Stimulated activated CD8-positive, alpha-beta memory T cell treated with anti-CD3 and anti-CD28 coated beads, Interleukin-7, amount 100 ng/mL, for 24 hours (primary cell): ENCODE measurements at regions not wholly inside any gene's neighbourhood (a gene's known extent, or its start where the extent isn't known, plus 50 kb on each side); places are given as distances from the start of the nearest gene placed in this dataset.

Experiments used
- DNase-seq: peaks from one replicate; pipeline ENCODE4 v3.0.0-alpha.2; 2020; ENCODE audit warnings: low read depth

DNA sequence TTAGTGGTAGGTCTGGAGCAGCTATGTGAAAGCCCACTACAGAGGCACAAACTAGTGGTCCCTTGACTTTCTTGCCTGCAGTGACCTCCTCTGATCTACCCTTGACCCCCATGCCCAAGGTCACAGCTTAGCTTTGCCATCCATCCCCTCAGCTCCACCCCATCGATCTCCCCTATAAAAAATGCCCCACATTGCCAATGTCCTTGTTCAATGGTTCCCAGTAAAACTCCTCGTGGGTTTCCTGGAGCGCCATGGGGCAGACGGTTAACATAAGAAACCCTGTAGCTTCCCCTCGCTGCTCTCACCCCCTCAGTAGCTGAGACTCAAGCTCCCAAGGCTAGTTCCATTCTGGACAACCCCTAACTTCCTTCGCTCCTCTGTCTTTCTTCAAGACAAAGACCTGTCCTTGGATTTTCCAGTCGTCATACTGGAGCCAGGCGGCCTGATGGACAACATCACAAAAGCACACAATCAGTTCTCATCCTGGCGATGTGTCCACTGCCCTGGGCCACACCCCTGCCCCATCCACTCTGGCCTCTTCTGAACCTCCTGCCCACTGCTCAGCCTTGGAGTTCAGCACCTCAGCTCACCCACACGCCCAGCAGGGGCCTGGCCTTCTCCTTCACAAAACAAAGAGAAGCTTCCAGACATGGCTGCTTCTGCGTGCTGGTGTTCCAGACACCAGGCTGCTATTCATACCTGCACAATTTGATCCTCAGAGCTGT, 1429.3 kb downstream of the BRD1 start:
- no peak for DNase-seq

DNA sequence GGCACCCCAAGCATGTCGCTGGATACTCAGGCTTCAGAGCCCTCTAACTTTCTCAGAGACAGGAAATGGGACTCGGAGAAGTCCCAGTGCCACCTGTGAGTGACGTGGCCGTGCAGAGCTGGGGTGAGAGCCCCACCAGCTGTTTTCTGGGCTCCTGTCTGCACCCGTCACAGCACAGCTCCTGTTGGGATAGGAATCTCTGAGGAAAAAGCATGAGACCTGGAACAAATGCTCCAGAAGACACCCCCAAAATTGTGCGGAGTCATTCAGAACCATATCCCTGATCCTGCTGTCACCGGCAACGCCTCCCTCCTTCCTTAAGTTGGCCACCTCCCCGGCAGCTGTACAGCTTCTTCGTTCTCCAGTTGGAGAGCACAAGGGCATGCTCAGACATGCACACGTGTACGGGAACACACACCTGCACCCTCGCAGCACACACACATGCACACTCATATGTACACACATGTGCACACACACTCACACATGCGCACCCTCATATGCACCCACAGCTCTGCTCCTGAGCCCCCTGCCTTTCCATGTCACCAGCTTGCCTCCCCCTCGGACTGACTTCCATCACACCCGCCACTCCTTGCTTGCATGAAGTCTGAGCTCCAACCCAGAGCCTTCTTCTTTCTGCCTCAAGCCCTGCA, 1430.0 kb downstream of the BRD1 start:
- no peak for DNase-seq

DNA sequence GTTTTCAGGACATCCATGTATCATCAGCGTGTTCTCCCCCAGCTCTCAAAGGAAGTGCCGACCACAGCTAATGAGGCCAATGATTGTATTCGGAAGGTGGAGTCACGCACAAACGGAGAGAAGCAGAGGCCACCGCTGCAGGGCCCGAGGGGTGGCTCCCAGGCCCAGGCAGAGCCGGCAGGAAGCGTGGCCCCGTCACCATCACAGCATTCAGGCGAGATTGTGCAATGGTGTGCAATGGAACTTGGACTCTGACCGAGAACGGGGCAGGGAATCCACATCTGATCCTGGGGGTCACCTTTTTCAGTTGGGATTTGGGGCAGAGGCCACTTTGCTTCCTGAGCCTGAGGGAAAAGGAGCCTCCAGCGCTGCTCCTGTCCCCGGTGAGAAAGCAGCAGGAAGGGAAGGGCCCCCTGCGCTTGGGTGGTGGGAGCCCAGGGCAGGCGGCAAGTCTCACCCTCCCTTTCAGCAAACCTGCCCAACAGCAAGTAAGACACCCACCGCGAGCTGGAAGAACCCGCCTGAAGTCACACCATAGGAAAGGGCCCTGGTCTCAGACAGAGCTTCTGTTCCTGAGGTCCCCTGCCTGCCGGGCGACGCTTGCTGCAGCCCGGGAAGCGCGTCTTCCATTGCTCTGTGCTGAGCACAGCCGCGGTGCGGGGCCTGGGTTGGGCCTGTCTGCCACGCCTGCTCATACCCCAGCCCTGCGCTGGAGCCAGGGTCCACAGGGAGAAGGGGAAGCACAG, 1430.7 kb downstream of the BRD1 start:
- DNase-seq: no peak

DNA sequence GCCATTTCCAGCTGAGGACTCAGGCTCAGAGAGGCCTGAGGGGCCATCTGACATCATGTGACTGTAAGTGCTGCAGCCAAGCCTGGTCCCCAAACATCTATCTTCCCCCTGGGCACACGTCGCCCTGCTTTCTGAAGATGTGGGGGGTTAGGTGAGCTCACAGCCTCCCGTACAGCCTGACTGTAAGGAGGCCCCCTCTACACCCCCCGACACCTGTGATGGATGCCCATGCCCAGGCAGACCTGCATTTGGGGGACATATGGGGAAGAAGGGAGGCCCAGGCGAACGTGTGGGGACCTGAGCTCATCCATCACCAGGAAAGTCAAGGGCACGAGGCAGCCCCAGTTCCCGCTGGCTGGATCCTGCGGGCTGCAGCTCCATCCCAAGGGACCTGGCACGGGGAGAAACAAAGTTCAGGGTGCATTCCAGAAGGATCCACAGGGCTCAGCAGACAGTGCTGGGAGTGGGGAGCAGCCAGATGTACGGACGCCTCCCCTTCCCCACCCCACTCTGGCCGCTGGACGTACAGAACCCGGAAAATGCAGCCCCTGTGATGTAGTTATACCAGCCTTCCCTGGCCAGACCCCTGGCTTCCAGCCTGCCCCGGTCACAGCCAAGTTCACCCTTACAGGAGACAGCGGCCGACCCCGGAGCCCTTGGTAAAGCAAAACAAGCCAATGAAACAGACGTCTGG, 1431.4 kb downstream of the BRD1 start:
- DNase-seq: no peak

DNA sequence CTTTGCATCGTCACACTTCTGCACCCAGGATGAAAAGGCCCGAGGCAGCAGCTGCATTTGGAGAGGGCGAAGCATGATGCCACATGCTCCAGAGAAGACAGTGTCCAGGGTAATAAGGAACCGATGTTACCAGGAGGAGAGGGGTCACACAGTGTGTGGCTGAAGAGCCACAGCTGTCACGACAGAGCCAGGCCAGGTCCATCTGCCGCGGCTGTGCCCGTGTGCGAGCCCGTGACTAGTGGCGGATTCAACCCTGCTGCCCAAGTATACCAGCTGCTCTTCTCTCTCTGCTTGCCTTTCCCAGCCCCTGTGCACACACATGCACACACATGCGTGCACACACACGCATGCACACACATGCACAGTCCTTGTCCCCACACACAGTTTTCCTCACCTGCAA, 1432.5 kb downstream of the BRD1 start:
- no peak for DNase-seq

DNA sequence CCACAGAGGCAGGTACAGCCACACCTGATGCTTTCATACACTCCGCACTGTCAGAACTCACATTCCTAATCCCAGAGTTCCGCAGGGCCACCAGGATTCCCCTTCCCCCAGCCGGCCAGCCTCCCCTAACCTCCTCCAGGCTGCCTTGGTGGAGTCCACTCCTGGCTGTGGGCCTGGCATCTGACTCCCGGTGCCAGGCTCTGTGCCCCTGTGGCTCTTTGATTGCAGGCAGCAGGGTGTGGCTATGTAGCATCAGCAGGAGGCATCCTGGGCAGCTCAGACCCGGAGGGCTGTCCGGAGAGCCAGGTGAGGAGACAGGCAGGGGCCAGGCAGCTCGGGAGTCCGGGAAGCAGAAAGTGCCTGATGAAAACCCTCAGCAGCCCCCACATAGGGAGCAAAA, 1432.9 kb downstream of the BRD1 start:
- no peak for DNase-seq

DNA sequence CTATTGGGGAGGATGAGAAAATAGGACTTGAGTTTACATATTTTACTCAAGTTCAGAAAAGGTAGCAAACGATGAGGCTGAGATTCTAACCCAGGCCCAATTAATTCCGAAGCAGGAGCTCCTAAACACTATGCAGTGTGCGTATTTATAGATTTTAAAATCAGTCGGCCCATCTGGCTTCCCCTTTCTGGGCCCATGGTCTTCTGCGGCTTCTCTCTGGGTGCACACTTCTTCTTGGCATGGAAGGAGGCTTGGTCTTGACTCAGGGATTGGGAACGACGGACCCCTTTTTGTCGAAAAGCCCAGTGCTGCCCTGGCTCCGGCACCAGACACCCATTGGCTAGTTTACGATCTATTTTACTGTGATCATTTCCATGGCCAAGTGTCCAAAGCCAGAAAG, 1433.8 kb downstream of the BRD1 start:
- no peak for DNase-seq

DNA sequence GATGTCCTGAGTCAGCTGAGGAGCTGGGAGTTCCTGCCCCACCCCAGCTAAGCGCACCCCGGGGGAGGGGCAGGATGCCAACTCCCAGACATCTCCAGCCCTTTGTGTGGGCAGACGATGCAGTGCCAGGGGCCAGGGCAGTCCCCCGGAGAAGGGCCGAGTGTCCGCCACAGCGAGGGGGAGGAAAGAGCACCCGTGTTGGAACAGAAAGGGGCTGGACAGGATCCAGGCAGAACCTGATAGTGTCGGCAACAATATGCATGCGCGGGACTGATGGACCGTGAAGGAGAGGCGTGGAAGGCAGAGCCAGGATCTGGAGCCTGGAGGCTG, 1434.7 kb downstream of the BRD1 start:
- DNase-seq: no peak

DNA sequence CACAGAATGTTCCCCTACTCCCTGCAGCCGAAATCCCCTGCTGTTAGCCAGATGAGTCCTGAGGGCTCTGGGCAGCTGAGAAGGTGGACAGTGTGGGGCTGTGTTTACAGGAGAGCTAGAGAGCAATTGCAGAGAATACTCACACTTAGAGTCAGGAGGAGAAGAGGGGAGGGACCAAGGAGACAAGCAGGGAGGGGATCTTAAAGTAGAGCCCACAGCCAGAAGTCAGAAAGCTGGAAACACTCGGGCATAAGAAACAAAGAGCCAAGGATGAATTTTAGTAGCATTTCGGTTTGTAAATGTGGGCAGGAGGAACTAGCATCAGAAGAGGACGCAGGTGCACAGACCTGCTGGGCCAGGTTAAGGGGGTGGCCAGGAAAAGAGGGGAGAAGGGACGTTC, 1435.9 kb downstream of the BRD1 start:
- DNase-seq: no peak

DNA sequence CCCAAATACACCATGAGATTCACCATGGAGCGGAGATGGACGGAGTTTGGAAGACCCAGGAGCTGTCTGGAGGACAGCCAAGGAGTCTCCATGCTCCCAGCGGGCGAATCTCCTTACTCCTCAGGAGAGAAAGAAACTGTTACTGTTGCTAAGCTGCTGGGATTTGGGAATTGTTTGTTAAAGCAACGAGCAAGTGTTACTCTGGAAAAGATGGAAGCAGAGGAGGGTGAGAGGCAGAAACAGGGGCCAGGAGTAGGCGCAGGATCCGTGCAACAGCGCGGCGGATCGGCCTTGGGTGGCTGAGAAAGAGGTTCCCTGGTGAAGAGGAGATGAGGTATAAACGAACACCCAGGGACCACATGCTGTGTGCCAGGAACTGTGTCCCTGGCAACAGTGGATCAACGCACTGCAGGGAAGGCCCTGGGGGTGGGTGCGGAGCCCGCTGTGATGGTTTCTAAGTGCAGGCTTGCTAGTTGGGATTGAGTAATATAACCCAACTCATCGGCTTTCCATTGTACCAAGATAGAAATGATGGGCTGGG, 1436.4 kb downstream of the BRD1 start:
- no peak for DNase-seq

DNA sequence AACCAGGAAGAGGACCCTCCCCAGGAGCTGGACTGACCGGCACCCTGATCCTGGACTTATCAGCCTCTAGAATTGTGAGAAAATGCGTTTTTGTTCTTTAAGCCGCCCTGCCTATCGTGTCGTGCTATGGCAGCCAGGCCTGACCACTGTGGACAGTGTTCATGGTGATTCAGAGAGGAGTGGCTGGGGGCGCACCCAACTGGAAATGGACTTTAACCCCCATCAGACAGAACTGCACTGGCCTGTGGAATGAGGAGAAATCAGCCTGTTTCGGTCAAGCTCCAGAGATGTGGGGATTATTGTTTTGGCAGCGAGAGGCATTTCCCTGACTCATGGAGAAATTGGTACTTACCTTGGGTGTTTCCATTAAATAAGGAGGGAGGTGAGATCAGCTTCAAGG, 1437.8 kb downstream of the BRD1 start:
- no peak for DNase-seq

DNA sequence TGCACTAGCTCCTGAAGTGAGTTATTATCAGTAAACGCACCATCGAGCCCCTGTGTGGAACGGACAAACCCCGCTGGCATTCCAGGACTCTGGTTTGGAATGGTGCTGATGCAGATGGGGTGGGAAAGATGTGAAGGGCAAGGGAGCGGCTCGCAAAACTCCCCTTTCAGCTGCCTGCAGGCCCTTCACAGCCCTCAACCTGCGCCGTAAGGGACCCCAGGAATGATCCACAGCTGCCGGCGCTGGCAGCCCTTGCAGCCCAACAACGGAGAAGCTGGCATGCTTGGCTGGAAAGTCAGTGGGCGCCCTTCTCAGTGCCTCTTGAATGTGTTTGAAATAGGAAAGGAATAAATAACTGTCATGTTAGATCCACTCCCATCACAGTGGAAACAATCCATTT, 1445.5 kb downstream of the BRD1 start:
- DNase-seq: no peak

DNA sequence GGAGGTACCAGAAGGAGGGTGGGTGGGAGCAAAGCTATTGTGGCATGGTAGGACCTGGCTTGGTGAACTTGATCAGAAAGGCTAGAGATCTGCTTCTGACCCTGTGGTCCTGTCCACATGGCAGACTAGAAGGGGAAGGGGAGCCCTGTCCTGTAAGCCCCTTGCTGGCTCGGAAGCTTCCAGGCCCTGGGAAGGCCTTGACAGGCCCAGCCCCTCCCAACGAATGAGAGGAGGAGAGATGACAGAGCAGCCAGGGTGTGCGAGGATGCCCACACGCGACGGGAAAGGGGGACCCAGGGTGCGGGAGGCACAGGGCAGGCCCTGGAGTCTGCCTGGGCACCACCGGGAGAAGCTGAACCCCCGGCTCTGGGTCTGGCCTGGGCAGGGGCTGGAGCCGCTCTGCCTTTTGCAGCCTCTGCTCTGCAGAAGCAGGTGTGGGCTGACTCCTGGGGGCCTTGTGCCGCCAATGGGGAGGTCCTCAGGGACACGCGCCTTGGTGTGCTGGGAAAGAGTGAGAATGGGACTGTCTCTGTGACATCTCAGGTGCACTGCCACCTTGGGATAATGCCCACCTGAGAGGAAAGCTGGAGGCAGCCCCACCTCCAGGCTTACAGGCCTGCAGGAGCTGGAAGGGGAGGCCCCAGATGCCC, 1447.5 kb downstream of the BRD1 start:
- DNase-seq: no peak

DNA sequence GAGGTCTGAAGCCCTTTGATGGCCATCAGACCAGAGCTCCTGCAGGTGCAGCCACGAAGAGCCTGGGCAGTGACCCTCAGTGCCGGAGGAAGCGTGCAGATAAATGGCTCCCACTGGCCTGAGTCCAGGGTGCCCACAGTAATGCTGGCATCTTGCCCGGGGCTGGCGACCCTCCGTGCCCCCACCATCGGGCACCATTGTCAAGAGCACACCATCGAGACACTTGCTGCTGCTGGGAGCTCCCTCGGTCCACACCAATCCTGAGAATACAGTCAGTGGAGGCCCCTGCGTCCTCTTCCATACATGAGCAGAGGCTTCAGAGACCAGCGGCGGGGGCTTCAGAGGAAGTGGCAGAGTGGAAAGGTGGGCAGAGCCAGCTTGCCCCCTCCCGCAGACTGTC, 1448.3 kb downstream of the BRD1 start:
- no peak for DNase-seq

DNA sequence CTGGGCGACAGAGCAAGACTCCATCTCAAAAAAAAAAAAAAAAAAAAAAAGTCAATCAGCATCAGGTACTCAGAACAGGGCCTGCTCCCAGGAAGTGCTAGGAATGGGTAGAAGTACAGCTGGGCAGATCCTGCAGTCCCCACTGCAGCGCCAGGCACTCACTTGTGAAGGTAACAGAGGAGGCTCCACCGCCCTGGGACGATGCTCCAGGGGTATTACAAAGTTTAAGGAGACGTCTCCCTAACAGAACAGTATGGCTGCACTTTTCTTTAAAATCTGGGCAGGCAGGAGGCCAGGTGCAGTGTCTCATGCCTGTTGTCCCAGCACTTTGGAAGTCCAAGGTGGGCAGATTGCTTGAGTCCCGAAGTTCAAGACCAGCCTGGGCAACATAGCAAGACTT, 1449.0 kb downstream of the BRD1 start:
- no peak for DNase-seq

DNA sequence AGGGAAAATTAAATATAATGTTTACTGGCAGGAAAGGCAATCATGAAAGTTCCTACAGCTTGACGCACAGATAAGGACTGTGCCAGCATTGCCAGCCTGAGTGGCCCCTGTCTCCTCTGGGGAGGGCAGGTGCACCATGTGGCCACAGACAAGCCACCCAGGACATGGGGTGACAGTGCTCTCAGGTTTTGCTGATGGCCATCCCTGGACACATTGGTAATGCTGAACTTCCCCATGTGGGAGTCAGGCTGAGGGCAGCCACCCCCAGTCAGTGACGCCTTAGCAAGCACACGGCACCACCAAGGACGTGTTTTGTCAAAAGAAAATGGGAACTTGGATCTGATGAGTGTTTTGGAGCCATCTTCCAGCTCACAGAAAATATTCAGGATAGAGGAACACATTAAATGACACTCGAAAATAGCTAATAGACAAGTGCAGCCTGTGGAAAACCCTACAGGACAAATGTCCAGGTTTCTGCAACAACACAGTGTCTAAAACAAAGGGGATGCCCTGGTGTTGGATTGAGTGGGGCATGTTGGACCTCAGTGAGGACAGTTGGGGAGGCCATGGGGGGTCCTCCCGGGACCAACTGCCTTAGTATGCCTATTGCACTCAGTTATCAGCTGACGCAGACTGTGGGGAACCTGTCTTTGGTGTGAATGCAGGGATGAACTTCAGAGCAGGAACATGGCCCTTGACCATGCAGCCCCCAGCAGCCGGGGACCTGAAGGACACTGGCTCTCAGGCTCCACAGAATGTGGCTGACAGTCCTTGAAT, 1450.5 kb downstream of the BRD1 start:
- DNase-seq: no peak

DNA sequence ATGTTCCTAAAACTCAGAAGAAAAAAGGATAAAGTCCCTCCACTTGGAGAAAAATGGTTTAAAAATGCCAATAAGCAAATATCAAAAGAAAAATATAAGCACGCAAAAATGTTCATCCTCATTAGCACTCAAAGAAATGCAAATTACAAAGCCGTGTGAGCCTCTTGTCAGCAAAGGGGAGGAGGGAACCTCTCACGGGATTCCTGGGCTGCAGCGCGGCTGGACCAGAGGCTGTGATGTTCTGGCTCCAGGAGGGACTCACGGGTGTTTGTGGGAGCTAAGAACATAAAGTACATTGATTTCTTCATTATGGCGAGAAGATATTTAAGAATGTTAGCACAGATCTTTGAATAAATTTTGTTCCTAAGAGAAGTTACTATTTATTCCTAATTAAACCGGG, 1451.2 kb downstream of the BRD1 start:
- no peak for DNase-seq

DNA sequence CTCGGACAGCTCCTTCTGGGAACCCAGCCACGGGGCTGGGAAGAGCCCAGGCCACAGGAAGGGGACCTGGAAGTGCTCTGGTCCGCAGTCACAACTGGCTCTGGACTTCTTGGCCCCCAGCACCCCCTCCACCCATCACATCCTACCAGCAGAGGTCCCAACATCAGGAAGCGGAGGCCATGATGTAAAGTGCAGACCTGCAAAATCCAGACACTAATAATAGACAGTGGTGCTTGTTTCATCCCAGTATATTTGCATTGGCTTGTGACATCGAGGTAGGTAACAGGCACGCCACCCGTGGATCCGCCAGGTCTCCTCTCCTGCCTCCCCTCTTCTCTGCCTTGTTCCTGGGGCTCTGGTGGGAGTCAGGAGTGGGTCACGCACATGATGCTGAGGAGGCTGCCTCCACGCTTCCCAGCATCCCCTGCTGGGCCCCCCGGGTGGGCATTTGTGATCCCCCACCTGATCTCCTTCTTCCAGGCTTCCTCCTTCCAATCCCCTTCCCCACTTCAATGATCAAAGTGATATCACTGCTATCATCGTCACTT, 1454.0 kb downstream of the BRD1 start:
- DNase-seq: no peak

DNA sequence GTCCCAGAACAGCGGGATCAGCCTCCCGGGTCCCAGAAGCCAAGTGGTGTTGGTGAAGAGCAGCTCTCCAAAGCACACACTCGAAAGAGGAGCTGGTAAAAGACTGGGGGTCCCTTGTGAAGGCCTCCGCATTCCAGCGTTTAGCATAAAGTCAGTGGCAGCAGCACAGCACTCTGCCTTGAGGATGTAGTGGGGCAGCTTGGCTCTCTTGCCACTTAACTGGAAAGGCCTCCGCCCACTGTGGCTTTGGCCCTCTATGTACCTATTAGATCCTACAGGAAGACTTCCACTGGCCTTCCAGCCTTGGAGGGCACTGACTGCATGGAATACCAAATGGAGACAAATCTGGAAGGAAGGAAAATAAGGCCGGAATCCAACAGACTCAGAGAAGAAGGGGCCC, 1455.3 kb downstream of the BRD1 start:
- no peak for DNase-seq

DNA sequence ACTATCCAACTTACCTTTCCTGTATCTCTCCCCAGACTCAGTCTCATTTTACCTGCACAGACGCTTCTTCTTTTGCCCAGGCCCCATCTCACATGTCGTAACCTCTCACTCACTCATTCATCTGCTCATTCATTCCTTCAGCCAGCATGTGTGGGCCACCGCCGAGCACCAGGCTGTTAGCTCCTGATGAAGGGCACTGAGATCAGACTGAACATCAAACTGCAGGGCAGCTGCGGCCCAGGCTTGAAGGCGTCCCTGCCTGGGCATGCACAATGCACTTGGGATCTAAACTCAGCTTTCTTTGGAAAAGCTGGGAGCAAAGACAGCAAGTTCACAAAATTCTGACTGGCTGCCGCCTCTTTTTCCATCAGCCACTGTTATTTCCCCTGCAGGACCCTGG, 1456.3 kb downstream of the BRD1 start:
- no peak for DNase-seq
